ENCODE measurements at regions not wholly inside any gene's neighbourhood (a gene's known extent, or its start where the extent isn't known, plus 50 kb on each side); places are given as distances from the start of the nearest gene placed in this dataset.

DNA sequence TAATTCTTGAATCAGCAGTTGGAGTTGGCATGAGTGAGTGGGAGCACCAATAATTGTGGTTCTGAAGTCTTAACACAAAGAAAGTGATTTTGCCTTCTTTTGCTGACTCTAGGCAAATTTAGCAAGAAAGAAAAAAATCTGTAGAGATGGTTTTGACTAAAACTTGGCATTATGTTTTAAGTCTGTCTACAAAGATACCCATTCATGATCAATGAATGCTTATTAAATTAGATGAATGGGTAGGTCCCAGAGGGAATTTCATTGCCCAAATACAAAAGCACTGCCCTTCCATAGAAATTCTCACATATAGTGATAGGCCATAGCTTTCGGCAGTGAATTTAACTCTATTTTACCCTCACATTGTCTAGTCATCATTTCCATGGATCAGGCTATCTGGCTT, 428.6 kb upstream of the ADAMTSL1 start:
- TF ChIP-seq CTCF (IDR thresholded peaks at IDR 0.05 in 2 of 3, conservative IDR thresholded peaks at IDR 0.05 in 1 of 3; ENCODE audit: control insufficient read depth in 2 of 3, extremely low read depth in 1 of 3, insufficient read depth in 1 of 3, low read depth in 3 of 3, low read length in 3 of 3) (no peak), EP300 (IDR thresholded peaks at IDR 0.05; ENCODE audit: borderline replicate concordance in 1 of 2, control insufficient read depth in 1 of 2, low read depth in 2 of 2, low read length in 2 of 2) (no peak), JUNB (IDR thresholded peaks at IDR 0.05) (no peak), SREBF1 (IDR thresholded peaks at IDR 0.05; ENCODE audit: low read length) (no peak), RAD51 (IDR thresholded peaks at IDR 0.05) (no peak), MAX (IDR thresholded peaks at IDR 0.05; ENCODE audit: low read depth, low read length) (no peak), SP1 (IDR thresholded peaks at IDR 0.05; ENCODE audit: low read depth, low read length) (no peak), RAD21 (IDR thresholded peaks at IDR 0.05; ENCODE audit: insufficient read depth, low read depth, low read length) (no peak)
